ENCODE measurements at regions not wholly inside any gene's neighbourhood (a gene's known extent, or its start where the extent isn't known, plus 50 kb on each side); places are given as distances from the start of the nearest gene placed in this dataset.

DNA sequence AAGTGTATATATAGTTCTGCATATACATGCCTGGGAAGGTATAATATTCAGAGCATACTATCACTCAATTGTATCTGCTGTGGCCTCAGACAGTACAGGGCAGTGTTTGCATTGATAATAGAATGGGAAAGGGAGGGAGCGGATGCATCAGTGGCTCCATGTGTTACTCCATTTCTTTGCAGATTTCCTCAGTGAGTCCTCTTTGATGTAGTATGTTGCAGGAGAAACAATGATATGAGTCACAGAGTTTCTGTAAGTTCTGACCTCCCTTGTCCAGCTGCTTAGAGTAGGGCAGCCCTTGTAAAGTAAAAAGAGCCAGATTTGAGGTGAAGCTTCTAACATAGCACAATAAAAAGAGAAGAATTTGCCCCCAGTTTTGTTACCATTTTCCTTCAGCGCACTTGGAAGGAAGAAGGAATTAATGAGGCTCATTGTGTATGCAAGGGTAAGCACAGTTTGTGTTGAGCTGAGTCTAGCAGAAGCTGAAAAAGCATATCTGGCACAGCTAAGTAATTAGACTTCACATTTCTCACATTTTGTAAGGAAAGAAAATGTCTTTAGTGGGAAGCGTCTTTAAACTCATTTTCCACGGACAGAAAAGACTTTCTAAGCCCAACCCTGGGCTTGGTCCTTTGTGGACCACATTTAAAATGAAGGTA lies 555.8 kb upstream of the IL12A start:
- TF ChIP-seq, protein P1, sequence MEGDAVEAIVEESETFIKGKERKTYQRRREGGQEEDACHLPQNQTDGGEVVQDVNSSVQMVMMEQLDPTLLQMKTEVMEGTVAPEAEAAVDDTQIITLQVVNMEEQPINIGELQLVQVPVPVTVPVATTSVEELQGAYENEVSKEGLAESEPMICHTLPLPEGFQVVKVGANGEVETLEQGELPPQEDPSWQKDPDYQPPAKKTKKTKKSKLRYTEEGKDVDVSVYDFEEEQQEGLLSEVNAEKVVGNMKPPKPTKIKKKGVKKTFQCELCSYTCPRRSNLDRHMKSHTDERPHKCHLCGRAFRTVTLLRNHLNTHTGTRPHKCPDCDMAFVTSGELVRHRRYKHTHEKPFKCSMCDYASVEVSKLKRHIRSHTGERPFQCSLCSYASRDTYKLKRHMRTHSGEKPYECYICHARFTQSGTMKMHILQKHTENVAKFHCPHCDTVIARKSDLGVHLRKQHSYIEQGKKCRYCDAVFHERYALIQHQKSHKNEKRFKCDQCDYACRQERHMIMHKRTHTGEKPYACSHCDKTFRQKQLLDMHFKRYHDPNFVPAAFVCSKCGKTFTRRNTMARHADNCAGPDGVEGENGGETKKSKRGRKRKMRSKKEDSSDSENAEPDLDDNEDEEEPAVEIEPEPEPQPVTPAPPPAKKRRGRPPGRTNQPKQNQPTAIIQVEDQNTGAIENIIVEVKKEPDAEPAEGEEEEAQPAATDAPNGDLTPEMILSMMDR (IDR thresholded peaks at IDR 0.05): no peak
- no peak for TF ChIP-seq POLR2A (IDR thresholded peaks at IDR 0.05)

All from adrenal gland (tissue), 5 donors.